ENCODE measurements at regions not wholly inside any gene's neighbourhood (a gene's known extent, or its start where the extent isn't known, plus 50 kb on each side); places are given as distances from the start of the nearest gene placed in this dataset.

DNA sequence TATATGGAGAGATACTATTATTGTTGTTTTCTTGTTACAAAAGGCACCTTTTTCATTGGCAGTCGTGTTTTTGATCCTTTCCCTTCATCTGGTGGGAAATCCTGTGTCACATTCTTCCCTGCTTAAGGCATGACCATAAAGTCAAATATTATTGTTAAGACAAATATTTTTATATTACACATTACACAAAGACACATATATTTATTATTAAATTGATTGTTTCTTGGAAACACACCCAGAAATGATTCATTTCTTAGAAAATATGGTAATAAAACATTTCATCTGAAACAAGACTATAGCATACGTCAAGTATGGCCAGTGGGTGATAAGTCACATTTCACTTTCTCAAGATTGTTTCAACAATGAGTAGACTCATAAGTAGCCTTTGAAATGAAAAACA, 77.3 kb downstream of the KCTD12 start:
- Histone ChIP-seq H3K4me1 (no peaks in the 10 kb centered on the region), H3K36me3 (replicated peaks) (no peaks in the 10 kb centered on the region), H3K27me3 (ENCODE audit: low read depth) (no peaks in the 10 kb centered on the region), H3K4me3 (no peak overlapping the region), H3K9me3 (no peaks in the 10 kb centered on the region)
- in situ Hi-C loops (cut with MboI; ENCODE audit: low sequenced_read_pairs), result no loop called here
- no peak for DNase-seq (ENCODE audit: low spot score in 2 of 2)

DNA sequence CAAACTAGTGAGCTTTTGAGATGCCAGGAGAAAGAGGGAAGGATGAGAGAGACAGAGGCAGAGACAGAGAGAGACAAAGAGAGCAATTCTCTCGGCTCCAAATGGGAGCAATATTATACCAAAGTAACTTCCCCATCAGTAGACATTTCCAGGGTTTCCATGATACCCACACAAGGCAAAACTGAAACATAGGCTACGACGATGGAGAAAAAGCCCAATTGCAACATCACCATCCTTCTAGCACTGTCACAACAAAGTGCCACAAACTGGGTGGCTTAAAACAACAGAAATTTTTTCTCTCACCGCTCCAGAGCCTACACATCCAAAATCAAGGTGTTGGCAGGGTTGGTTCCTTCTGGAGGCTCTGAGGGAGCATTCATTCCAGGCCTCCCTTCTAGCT, 81.4 kb downstream of the KCTD12 start:
- DNase-seq (ENCODE audit: low spot score in 2 of 2), result no peak
- H3K9me3 ChIP-seq, result no peaks in the 10 kb centered on the region
- no peaks in the 10 kb centered on the region for H3K36me3 ChIP-seq (replicated peaks)
- no peaks in the 10 kb centered on the region for H3K27me3 ChIP-seq (ENCODE audit: low read depth)
- in situ Hi-C loops (cut with MboI; ENCODE audit: low sequenced_read_pairs), result no loop called here
- no peak overlapping the region for H3K4me3 ChIP-seq
- no peaks in the 10 kb centered on the region for H3K4me1 ChIP-seq

DNA sequence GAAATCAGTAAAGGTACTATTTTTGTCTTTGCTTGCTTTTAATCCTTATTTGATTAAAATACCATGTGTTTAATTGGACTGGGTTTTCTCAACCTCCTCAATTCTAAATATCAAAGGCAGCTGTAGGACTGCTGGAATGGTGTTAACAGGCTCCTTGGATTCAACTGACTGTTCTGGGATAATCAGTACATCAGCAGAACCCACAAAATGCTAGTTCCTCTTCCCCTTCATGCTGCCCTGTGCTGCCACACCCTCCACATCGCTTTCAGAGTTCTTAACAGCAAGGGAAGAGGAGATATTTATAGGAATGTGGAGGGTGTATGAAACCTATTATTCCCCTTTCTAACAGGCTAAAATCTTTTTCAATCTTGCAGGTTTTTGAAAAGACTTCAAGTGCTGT, 82.4 kb downstream of the KCTD12 start:
- Histone ChIP-seq H3K36me3 (replicated peaks) (no peaks in the 10 kb centered on the region), H3K4me1 (no peaks in the 10 kb centered on the region), H3K4me3 (no peak overlapping the region), H3K9me3 (no peaks in the 10 kb centered on the region), H3K27me3 (ENCODE audit: low read depth) (no peaks in the 10 kb centered on the region)
- in situ Hi-C loops (cut with MboI; ENCODE audit: low sequenced_read_pairs), result no loop called here
- DNase-seq (ENCODE audit: low spot score in 2 of 2), result no peak

DNA sequence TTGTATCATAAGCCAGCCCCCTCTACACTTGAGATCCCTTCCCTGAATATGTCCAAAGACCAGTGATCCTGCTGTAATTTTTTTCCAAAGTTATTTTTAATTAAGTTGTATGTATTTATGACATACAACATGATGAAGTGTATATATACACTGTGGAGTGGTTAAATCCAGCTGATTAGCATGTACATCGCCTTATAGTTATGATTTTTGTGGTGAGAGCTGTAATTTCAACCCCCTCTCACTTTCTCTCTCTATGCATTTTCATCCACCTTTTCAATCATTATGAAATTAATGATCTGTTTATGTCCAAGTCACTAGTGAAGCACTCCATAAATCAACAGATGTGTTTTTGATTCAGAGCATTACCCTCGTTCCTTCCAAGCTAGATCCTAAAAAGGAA, 85.3 kb downstream of the KCTD12 start:
- Histone ChIP-seq H3K27me3 (ENCODE audit: low read depth) (no peaks in the 10 kb centered on the region), H3K4me1 (no peaks in the 10 kb centered on the region), H3K36me3 (replicated peaks) (no peaks in the 10 kb centered on the region), H3K9me3 (no peaks in the 10 kb centered on the region), H3K4me3 (no peak overlapping the region)
- in situ Hi-C loops (cut with MboI; ENCODE audit: low sequenced_read_pairs), result no loop called here
- no peak for DNase-seq (ENCODE audit: low spot score in 2 of 2)

DNA sequence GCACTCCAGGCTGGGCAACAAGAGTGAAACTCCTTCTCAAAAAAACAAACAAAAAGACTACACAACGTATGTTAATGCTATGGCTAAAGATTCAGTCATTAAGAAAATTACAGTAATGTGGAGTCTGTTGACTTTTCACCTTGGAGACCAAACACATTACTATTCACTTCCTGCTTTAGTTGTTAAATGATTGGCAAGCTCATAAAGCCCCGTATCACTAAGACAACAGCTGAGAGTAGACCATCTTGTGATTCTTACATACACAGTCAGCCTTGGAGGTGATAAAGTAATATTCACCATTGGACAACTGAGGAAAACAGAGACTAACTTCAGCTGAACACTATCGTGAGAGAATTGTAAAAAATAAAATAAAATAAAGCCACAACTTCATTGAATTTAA, 86.5 kb downstream of the KCTD12 start:
- no peaks in the 10 kb centered on the region for H3K27me3 ChIP-seq (ENCODE audit: low read depth)
- H3K36me3 ChIP-seq (replicated peaks), result no peaks in the 10 kb centered on the region
- in situ Hi-C loops (cut with MboI; ENCODE audit: low sequenced_read_pairs), result no loop called here
- H3K4me1 ChIP-seq, result no peaks in the 10 kb centered on the region
- no peak for DNase-seq (ENCODE audit: low spot score in 2 of 2)
- H3K9me3 ChIP-seq, result no peaks in the 10 kb centered on the region
- H3K4me3 ChIP-seq, result no peak overlapping the region

DNA sequence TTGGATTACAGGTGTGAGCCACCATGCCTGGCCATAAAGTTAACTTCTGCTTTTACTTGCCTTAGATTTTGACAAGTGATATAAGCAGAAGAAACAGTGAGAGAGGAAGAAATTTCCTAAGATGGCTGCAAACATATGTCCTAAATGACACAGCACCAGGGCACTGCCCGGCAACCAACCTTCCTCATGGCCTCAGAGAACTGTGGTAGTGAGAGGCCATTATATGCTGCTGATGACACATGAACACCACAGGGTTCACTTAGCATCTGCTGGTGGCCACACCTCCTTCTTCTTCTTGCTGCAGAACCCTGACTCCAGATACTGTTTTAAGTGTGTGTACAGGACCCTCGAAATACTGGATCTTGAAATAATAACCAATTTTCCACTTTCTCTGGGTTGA, 88.2 kb downstream of the KCTD12 start:
- H3K36me3 ChIP-seq (replicated peaks), result no peaks in the 10 kb centered on the region
- in situ Hi-C loops (cut with MboI; ENCODE audit: low sequenced_read_pairs), result no loop called here
- H3K4me1 ChIP-seq, result no peaks in the 10 kb centered on the region
- no peak for DNase-seq (ENCODE audit: low spot score in 2 of 2)
- H3K27me3 ChIP-seq (ENCODE audit: low read depth), result no peaks in the 10 kb centered on the region
- no peaks in the 10 kb centered on the region for H3K9me3 ChIP-seq
- no peak overlapping the region for H3K4me3 ChIP-seq

DNA sequence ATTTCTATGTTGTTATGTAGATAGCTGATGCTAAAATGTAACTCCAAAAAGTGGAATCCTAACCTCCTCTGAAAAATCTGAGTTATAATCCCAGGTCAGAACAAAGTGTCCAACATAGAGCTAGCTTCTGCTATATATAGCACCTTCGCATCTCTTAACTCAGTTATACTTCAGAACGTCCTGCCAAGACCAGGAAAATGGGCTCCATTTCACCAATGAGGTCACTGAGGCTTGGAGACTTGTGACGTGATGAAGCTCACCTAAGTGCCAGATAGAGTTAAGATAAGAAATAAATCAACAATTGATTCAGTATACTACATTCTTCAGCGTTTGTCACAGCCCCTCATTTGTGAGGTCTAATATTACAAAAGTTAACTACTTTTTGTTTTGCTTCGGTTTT, 88.8 kb downstream of the KCTD12 start:
- in situ Hi-C loops (cut with MboI; ENCODE audit: low sequenced_read_pairs), result no loop called here
- Histone ChIP-seq H3K4me3 (no peak overlapping the region), H3K9me3 (no peaks in the 10 kb centered on the region), H3K36me3 (replicated peaks) (no peaks in the 10 kb centered on the region), H3K27me3 (ENCODE audit: low read depth) (no peaks in the 10 kb centered on the region), H3K4me1 (no peaks in the 10 kb centered on the region)
- no peak for DNase-seq (ENCODE audit: low spot score in 2 of 2)

DNA sequence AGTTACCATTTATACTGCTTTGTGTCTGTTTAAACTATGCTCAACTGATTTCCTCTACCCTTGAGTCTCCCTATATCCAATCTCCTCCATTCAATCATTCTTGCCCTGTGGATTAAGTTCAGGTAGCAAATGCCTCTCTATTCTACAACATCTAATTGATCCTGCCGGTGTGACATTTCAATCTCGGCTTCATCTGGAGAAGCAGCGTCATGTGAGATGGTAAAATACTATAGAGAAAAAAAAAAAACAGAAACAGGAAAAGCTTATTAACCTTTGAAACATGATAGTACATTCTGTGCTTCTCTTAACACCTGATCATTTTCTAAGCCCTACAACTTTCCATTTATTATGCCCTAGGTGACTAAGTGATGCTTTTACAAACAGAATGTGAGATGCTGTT, 89.4 kb downstream of the KCTD12 start:
- Histone ChIP-seq H3K4me1 (no peaks in the 10 kb centered on the region), H3K27me3 (ENCODE audit: low read depth) (no peaks in the 10 kb centered on the region), H3K4me3 (no peak overlapping the region), H3K36me3 (replicated peaks) (no peaks in the 10 kb centered on the region), H3K9me3 (no peaks in the 10 kb centered on the region)
- in situ Hi-C loops (cut with MboI; ENCODE audit: low sequenced_read_pairs), result no loop called here
- DNase-seq (ENCODE audit: low spot score in 2 of 2), result no peak

DNA sequence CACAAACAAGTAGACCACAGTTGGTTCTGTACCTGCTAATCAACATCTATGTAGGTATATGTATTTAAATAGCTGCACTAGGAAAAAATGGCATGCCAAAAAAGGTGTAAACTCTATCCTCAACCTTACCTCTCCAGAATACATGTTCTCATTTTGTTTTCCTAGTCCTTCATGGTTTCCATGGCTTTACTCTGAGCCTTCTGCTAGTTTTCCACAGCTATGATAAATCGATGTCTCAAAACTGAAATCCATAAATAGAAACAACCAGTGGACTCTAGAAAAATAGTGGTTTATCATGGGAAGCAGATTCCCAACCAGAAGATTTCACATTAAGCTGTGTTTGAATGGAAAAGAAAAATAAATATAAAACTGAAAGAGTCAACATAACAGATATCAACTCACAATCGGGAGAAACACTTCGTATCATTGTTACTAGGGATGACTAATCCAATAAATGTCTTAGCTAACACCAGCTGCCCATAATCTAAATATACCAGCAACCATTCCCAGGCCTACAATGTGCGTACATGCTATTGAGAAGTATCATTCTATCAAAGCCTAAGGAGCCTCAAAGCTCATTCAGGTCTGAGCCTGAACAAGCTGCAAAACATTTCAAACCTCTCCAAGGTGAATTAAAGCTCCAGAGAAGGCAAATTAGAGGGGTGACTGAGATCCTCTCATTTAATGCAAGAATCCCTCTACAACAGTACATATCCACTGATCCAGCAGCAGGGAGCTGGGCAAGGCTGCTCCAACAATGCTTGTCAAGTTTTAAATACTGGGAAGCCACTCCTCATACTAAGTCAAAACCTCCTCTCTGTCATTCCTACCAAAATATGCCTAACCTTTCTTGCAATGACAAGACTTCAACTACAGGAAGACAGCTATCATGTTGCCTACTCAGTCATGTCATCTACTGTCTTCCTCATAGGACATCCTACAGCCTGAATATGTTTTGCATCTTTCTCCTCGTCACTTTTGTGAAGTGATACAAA, 90.2 kb downstream of the KCTD12 start:
- Histone ChIP-seq H3K27me3 (ENCODE audit: low read depth) (no peaks in the 10 kb centered on the region), H3K9me3 (no peaks in the 10 kb centered on the region), H3K36me3 (replicated peaks) (no peaks in the 10 kb centered on the region), H3K4me3 (no peak overlapping the region), H3K4me1 (no peaks in the 10 kb centered on the region)
- DNase-seq (ENCODE audit: low spot score in 2 of 2), result no peak
- in situ Hi-C loops (cut with MboI; ENCODE audit: low sequenced_read_pairs), result no loop called here

DNA sequence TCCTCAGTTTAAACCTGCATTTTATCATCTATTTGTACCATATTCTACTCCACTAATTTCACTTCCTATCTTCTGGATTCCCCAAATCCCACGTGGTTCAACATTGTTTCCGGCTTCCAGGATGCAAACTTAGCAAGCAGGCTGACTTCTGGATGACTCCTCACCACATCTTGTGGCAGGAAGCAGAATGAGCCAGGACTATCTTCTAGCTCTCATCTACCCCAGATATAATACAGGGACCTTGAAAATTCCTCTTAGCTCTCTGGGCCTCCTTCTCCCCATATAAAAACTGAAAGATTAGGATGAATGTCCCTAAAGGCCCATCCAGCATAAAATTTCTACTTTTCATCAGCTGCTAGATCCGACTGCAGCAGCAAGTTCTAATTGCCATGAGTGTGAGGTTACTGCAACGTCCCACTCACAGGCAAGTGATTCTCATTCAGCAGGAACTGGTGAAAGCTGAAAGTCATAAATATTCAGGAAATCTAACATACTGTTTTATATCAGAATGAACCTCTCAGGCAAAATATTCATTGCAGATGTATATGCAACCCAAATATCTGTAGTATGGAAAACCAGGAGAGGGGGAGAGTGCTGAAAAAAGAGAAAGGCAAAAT, 93.4 kb downstream of the KCTD12 start:
- Histone ChIP-seq H3K27me3 (ENCODE audit: low read depth) (no peaks in the 10 kb centered on the region), H3K9me3 (no peaks in the 10 kb centered on the region), H3K4me1 (no peaks in the 10 kb centered on the region), H3K36me3 (replicated peaks) (no peaks in the 10 kb centered on the region), H3K4me3 (no peak overlapping the region)
- DNase-seq (ENCODE audit: low spot score in 2 of 2), result no peak
- in situ Hi-C loops (cut with MboI; ENCODE audit: low sequenced_read_pairs), result no loop called here

DNA sequence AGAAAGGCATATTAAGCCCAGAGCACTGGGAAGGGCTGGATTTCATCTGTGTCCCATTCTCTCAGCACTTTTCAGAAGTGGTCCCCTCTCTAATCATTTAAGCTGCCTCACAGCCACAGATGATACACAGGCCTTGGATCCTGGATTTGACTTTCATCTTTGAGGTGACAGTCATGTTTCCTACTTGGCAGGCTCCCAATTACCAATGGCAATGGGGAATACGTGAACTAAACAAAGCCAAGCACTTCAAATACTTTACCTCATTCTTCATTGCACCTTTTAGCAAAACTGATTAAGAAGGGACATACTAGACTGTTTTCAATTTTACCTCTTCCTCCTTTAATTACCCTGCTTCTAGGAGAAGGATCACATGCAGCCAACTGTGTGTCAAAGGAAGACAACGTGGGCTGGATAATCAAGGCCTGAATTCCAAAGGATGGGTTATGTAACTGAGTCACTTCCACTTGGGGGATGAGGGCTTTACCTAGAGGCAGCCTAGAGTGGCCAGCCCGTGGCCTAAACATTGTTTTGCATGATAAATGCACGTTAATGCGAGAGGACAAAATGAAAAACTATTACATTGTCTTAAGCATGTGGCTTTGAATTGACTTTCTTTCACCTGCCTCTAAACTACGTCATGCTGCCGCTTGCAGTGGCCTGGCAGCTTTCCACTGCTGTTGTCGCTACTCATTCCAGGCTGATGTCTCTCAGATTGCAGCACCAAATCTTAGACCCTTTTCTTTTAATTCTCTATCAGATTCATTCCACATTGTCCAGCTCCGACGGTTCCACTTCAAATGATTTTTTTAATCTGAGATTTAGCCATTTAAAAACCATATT, 95.0 kb downstream of the KCTD12 start:
- DNase-seq (ENCODE audit: low spot score in 2 of 2), result no peak
- no peak overlapping the region for H3K4me3 ChIP-seq
- H3K4me1 ChIP-seq, result no peaks in the 10 kb centered on the region
- no peaks in the 10 kb centered on the region for H3K36me3 ChIP-seq (replicated peaks)
- in situ Hi-C loops (cut with MboI; ENCODE audit: low sequenced_read_pairs), result no loop called here
- H3K27me3 ChIP-seq (ENCODE audit: low read depth), result no peaks in the 10 kb centered on the region
- no peaks in the 10 kb centered on the region for H3K9me3 ChIP-seq

DNA sequence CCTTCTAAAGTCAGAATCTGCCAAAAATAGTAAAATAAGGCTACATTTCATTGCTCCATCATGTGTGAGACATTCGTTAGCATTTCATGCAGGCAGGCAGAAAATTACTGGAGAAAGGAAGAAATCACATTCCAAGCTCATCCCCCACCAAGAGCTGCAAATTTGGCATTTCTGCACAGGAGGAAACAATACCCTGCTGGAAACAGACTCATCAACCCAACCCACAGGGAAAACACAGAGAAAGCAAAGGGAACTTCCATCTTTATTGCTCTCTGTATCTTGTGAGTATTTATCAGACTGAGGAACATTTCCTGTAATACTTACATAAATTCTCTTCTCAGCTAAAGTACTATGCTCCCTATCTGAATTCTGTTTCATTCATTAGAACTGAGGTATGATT, 95.7 kb downstream of the KCTD12 start:
- Histone ChIP-seq H3K9me3 (no peaks in the 10 kb centered on the region), H3K4me1 (no peaks in the 10 kb centered on the region), H3K4me3 (no peak overlapping the region), H3K36me3 (replicated peaks) (no peaks in the 10 kb centered on the region), H3K27me3 (ENCODE audit: low read depth) (no peaks in the 10 kb centered on the region)
- DNase-seq (ENCODE audit: low spot score in 2 of 2), result no peak
- in situ Hi-C loops (cut with MboI; ENCODE audit: low sequenced_read_pairs), result no loop called here

DNA sequence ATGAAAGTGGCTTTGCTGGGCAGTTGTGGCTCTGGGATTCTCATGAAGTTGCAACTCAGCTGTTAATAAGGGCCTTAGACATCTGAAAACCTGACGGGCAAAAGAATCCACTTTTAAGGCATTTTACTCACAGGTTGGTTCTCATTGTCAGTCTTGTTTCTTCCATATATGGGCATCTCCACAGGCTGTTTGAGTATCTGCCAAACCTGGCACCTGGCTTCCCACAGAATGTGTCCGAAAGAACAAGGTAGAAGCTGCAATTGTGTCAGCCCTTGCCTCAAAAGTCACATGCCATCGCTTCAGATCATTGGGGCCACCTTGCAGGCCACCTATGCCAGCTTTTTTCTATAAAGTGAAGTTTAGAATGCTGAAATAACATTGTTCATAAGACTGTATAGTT, 102.4 kb downstream of the KCTD12 start:
- no peak overlapping the region for H3K4me3 ChIP-seq
- 0 out of 2 replicates have a peak, but pooled peaks cover 3% of the 10 kb centered on the region for H3K27me3 ChIP-seq (ENCODE audit: low read depth)
- in situ Hi-C loops (cut with MboI; ENCODE audit: low sequenced_read_pairs), result no loop called here
- no peaks in the 10 kb centered on the region for H3K9me3 ChIP-seq
- no peak for DNase-seq (ENCODE audit: low spot score in 2 of 2)
- H3K4me1 ChIP-seq, result no peaks in the 10 kb centered on the region
- no peaks in the 10 kb centered on the region for H3K36me3 ChIP-seq (replicated peaks)

DNA sequence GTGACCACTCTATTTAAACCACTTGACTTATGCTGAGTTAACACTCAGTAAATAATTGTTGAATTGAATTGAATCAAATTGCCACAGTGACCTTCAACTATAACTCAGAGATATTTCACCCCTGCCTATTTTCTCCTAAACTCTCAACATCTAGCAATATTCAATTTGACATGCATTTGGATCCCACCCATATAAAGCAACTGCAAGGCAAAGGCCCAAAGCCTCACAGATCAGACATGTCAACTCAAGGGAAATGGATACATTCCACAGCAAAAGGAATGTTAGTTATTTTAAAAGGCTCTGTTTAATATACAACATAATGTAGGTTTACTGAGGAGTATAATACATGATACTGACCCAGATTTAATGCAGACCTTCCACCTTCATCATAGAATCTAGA, 107.4 kb downstream of the KCTD12 start:
- in situ Hi-C loops (cut with MboI; ENCODE audit: low sequenced_read_pairs), result no loop called here
- DNase-seq (ENCODE audit: low spot score in 2 of 2), result no peak
- no peaks in the 10 kb centered on the region for H3K36me3 ChIP-seq (replicated peaks)
- no peaks in the 10 kb centered on the region for H3K27me3 ChIP-seq (ENCODE audit: low read depth)
- H3K9me3 ChIP-seq, result no peaks in the 10 kb centered on the region
- no peaks in the 10 kb centered on the region for H3K4me1 ChIP-seq
- no peak overlapping the region for H3K4me3 ChIP-seq

Data from HAP-1 (cell line).